ENCODE measurements at regions not wholly inside any gene's neighbourhood (a gene's known extent, or its start where the extent isn't known, plus 50 kb on each side); places are given as distances from the start of the nearest gene placed in this dataset.

GRCh38 chr1:170856455-170856854, 78.9 kb upstream of the MROH9 start:
- no peak overlapping the region for H3K4me2 ChIP-seq
- no peaks in the 10 kb centered on the region for H3K79me2 ChIP-seq (ENCODE audit: low read depth)
- no peak overlapping the region for H3K4me3 ChIP-seq
- Mint-ChIP-seq H3K36me3 (no peaks in the 10 kb centered on the region), H3K4me3 (no peak overlapping the region), H3K27me3 (ENCODE audit: insufficient read depth, low read depth) (no peaks in the 10 kb centered on the region), H3K9me3 (peaks cover 2% of the 10 kb centered on the region), H3K4me1 (peaks cover 18% of the 10 kb centered on the region), H3K27ac (no peak overlapping the region)
- DNase-seq (ENCODE audit: low spot score) = no peak
- H3K27ac ChIP-seq = no peak overlapping the region
- H3K4me1 ChIP-seq = peaks cover 10% of the 10 kb centered on the region
- no peaks in the 10 kb centered on the region for H3K9me3 ChIP-seq (ENCODE audit: low read depth)
- H3K36me3 ChIP-seq = no peaks in the 10 kb centered on the region
- no peak overlapping the region for H3K9ac ChIP-seq
- peaks cover 6% of the 10 kb centered on the region for H3K27me3 ChIP-seq
- no peaks in the 10 kb centered on the region for H4K20me1 ChIP-seq (ENCODE audit: low read depth)
- peaks cover 7% of the 10 kb centered on the region for H3F3A ChIP-seq (ENCODE audit: low read depth)
- H2AFZ ChIP-seq (replicated peaks) = no peak overlapping the region
- TF ChIP-seq EZH2phosphoT487 (IDR thresholded peaks at IDR 0.05) (no peak), CTCF (IDR thresholded peaks at IDR 0.05) (no peak), EZH2 (IDR thresholded peaks at IDR 0.05) (no peak)

- no peak overlapping the region for H3K4me3 ChIP-seq
- H3K9me3 Mint-ChIP-seq = peaks cover 2% of the 10 kb centered on the region
- TF ChIP-seq EZH2 (IDR thresholded peaks at IDR 0.05) = no peak
- no peak for TF ChIP-seq EZH2phosphoT487 (IDR thresholded peaks at IDR 0.05)
- no peak for TF ChIP-seq CTCF (IDR thresholded peaks at IDR 0.05)
- no peak overlapping the region for H3K9ac ChIP-seq
- H3K36me3 Mint-ChIP-seq = no peaks in the 10 kb centered on the region
- peaks cover 10% of the 10 kb centered on the region for H3K4me1 ChIP-seq
- H3K36me3 ChIP-seq = no peaks in the 10 kb centered on the region
- no peak overlapping the region for H2AFZ ChIP-seq (replicated peaks)
- no peaks in the 10 kb centered on the region for H3K27me3 Mint-ChIP-seq (ENCODE audit: insufficient read depth, low read depth)
- no peaks in the 10 kb centered on the region for H3K27me3 ChIP-seq
- no peaks in the 10 kb centered on the region for H3K9me3 ChIP-seq (ENCODE audit: low read depth)
- H3K4me1 Mint-ChIP-seq = peaks cover 18% of the 10 kb centered on the region
- peak; percentile 13 for DNase-seq (ENCODE audit: low spot score)
- H3K4me2 ChIP-seq = peak overlapping the region; percentile 38
- H3K27ac Mint-ChIP-seq = no peak overlapping the region
- H3K4me3 Mint-ChIP-seq = no peak overlapping the region
- no peaks in the 10 kb centered on the region for H3K79me2 ChIP-seq (ENCODE audit: low read depth)
- peaks cover 7% of the 10 kb centered on the region for H3F3A ChIP-seq (ENCODE audit: low read depth)
- peak overlapping the region; percentile 33 for H3K27ac ChIP-seq
- H4K20me1 ChIP-seq (ENCODE audit: low read depth) = no peaks in the 10 kb centered on the region
These were observed 77.4 kb upstream of the MROH9 start for GRCh38 chr1:170857955-170858354.

GRCh38 chr1:170863621-170864020, 71.7 kb upstream of the MROH9 start:
- DNase-seq (ENCODE audit: low spot score) = no peak
- H3K4me1 ChIP-seq = peaks cover under 1% of the 10 kb centered on the region
- H3K9me3 ChIP-seq (ENCODE audit: low read depth) = no peaks in the 10 kb centered on the region
- H3K36me3 ChIP-seq = no peaks in the 10 kb centered on the region
- H3K9me3 Mint-ChIP-seq = peaks cover 2% of the 10 kb centered on the region
- H3K27me3 Mint-ChIP-seq (ENCODE audit: insufficient read depth, low read depth) = no peaks in the 10 kb centered on the region
- TF ChIP-seq EZH2phosphoT487 (IDR thresholded peaks at IDR 0.05) (no peak), CTCF (IDR thresholded peaks at IDR 0.05) (no peak), EZH2 (IDR thresholded peaks at IDR 0.05) (no peak)
- no peak overlapping the region for H3K4me3 Mint-ChIP-seq
- H3K4me2 ChIP-seq = no peak overlapping the region
- no peak overlapping the region for H3K27ac Mint-ChIP-seq
- no peak overlapping the region for H3K27ac ChIP-seq
- no peak overlapping the region for H3K9ac ChIP-seq
- no peaks in the 10 kb centered on the region for H4K20me1 ChIP-seq (ENCODE audit: low read depth)
- H3K79me2 ChIP-seq (ENCODE audit: low read depth) = no peaks in the 10 kb centered on the region
- H3K4me1 Mint-ChIP-seq = peaks cover 5% of the 10 kb centered on the region
- H3K27me3 ChIP-seq = no peaks in the 10 kb centered on the region
- no peaks in the 10 kb centered on the region for H3K36me3 Mint-ChIP-seq
- H3F3A ChIP-seq (ENCODE audit: low read depth) = no peaks in the 10 kb centered on the region
- no peak overlapping the region for H3K4me3 ChIP-seq
- H2AFZ ChIP-seq (replicated peaks) = no peak overlapping the region
